ENCODE measurements at regions not wholly inside any gene's neighbourhood (a gene's known extent, or its start where the extent isn't known, plus 50 kb on each side); places are given as distances from the start of the nearest gene placed in this dataset.

GRCh38 chr9:108546215-108546614, 309.6 kb downstream of the ACTL7B start:
- H3K4me1 ChIP-seq, result peaks cover 17% of the 10 kb centered on the region
- TF ChIP-seq POLR2A (IDR thresholded peaks at IDR 0.05) (no peak), POLR2AphosphoS5 (IDR thresholded peaks at IDR 0.05; ENCODE audit: insufficient read depth in 1 of 2, low read depth in 1 of 2) (no peak)
- TF ChIP-seq, protein P1, sequence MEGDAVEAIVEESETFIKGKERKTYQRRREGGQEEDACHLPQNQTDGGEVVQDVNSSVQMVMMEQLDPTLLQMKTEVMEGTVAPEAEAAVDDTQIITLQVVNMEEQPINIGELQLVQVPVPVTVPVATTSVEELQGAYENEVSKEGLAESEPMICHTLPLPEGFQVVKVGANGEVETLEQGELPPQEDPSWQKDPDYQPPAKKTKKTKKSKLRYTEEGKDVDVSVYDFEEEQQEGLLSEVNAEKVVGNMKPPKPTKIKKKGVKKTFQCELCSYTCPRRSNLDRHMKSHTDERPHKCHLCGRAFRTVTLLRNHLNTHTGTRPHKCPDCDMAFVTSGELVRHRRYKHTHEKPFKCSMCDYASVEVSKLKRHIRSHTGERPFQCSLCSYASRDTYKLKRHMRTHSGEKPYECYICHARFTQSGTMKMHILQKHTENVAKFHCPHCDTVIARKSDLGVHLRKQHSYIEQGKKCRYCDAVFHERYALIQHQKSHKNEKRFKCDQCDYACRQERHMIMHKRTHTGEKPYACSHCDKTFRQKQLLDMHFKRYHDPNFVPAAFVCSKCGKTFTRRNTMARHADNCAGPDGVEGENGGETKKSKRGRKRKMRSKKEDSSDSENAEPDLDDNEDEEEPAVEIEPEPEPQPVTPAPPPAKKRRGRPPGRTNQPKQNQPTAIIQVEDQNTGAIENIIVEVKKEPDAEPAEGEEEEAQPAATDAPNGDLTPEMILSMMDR (IDR thresholded peaks at IDR 0.05), result no peak
- H3K27ac ChIP-seq, result no peak overlapping the region
- no peak overlapping the region for H3K4me3 ChIP-seq
- intact Hi-C loops (cut with DNase I), result no loop called here
- no peak for DNase-seq (ENCODE audit: extremely low spot score in 2 of 2)
- no peaks in the 10 kb centered on the region for H3K9me3 ChIP-seq
- no peaks in the 10 kb centered on the region for H3K36me3 ChIP-seq
- H3K27me3 ChIP-seq, result no peaks in the 10 kb centered on the region

- intact Hi-C loops (cut with DNase I), result no loop called here
- TF ChIP-seq POLR2A (IDR thresholded peaks at IDR 0.05), result no peak
- no peak for TF ChIP-seq POLR2AphosphoS5 (IDR thresholded peaks at IDR 0.05; ENCODE audit: insufficient read depth in 1 of 2, low read depth in 1 of 2)
- TF ChIP-seq, protein P1 (IDR thresholded peaks at IDR 0.05), result no peak
- peaks cover 9% of the 10 kb centered on the region for H3K4me1 ChIP-seq
These were observed 310.4 kb downstream of the ACTL7B start for GRCh38 chr9:108545436-108545835.

DNA sequence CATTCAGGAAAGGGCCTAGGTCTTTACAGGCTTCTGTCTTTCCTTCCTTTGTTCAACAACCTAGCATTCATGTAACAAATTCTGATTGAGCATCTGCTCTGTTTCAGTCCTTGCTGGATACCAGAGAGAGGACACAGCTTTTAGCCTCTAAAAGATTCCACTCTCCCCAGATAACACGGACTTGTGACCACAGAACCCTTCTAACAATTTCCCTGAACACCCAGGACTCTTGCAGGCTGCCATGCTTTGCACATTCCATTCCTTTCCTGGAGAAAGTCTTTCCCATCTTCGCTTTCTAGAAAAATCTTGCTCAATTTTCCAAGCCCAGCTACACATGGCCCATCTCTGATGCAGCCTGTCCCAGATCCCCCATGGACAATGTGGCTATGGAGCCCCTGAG, 310.9 kb downstream of the ACTL7B start:
- Histone ChIP-seq H3K27ac (no peak overlapping the region), H3K27me3 (no peaks in the 10 kb centered on the region), H3K9me3 (no peaks in the 10 kb centered on the region), H3K36me3 (no peaks in the 10 kb centered on the region), H3K4me3 (no peak overlapping the region), H3K4me1 (peaks cover 3% of the 10 kb centered on the region)
- no peak for DNase-seq (ENCODE audit: extremely low spot score in 2 of 2)
- TF ChIP-seq, protein P1 (IDR thresholded peaks at IDR 0.05), result no peak
- TF ChIP-seq POLR2AphosphoS5 (IDR thresholded peaks at IDR 0.05; ENCODE audit: insufficient read depth in 1 of 2, low read depth in 1 of 2) (no peak), POLR2A (IDR thresholded peaks at IDR 0.05) (no peak)
- intact Hi-C loops (cut with DNase I), result no loop called here

More at GRCh38 chr9:108545436-108545835, 310.4 kb downstream of the ACTL7B start:
- Histone ChIP-seq H3K4me3 (no peak overlapping the region), H3K36me3 (no peaks in the 10 kb centered on the region), H3K27ac (no peak overlapping the region), H3K9me3 (no peaks in the 10 kb centered on the region), H3K27me3 (no peaks in the 10 kb centered on the region)
- DNase-seq (ENCODE audit: extremely low spot score in 2 of 2), result no peak

DNA sequence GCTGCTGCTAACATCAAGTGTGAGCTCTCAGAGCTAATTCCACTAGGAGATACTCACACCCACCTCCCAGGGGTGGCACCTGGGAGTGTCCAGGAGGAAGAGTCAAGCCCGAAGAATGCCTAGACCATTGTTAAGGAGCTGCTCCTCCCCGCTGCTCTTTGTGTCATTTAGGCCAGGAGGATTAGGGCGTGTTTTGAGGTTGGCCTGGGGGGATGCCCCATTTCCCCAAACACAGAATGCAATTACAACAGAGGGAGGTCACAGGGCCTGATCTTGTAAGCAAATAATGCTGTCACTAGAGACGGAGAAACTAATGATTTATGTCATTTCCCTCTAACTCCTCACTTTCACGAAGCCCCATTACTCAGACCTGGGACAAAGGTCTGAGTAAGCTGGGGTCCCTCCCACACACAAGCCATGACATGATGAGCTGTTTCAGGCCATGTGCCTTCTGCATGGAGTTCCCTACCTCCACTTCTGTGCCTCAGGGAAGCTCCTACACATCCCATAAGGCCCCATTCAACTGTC, 312.5 kb downstream of the ACTL7B start:
- TF ChIP-seq POLR2AphosphoS5 (IDR thresholded peaks at IDR 0.05; ENCODE audit: insufficient read depth in 1 of 2, low read depth in 1 of 2) (peak in 1 of 2 donors; percentile 65), POLR2A (IDR thresholded peaks at IDR 0.05) (no peak)
- TF ChIP-seq, protein P1 (IDR thresholded peaks at IDR 0.05), result no peak
- Histone ChIP-seq H3K27me3 (no peaks in the 10 kb centered on the region), H3K9me3 (no peaks in the 10 kb centered on the region), H3K36me3 (no peaks in the 10 kb centered on the region), H3K4me1 (no peaks in the 10 kb centered on the region), H3K27ac (no peak overlapping the region), H3K4me3 (no peak overlapping the region)
- no peak for DNase-seq (ENCODE audit: extremely low spot score in 2 of 2)
- intact Hi-C loops (cut with DNase I), result no loop called here

- Histone ChIP-seq H3K36me3 (no peaks in the 10 kb centered on the region), H3K27me3 (no peaks in the 10 kb centered on the region), H3K27ac (no peak overlapping the region), H3K4me3 (no peak overlapping the region), H3K4me1 (no peaks in the 10 kb centered on the region), H3K9me3 (no peaks in the 10 kb centered on the region)
- no peak for TF ChIP-seq POLR2AphosphoS5 (IDR thresholded peaks at IDR 0.05; ENCODE audit: insufficient read depth in 1 of 2, low read depth in 1 of 2)
- no peak for TF ChIP-seq POLR2A (IDR thresholded peaks at IDR 0.05)
- TF ChIP-seq, protein P1 (IDR thresholded peaks at IDR 0.05), result no peak
- intact Hi-C loops (cut with DNase I), result no loop called here
- DNase-seq (ENCODE audit: extremely low spot score in 2 of 2), result no peak
These were observed 318.0 kb downstream of the ACTL7B start for GRCh38 chr9:108537756-108538155.

Data from vagina (tissue), 2 donors.